GM23338 (cell line): ENCODE measurements at regions not wholly inside any gene's neighbourhood (a gene's known extent, or its start where the extent isn't known, plus 50 kb on each side); places are given as distances from the start of the nearest gene placed in this dataset.

Experiments used
- ATAC-seq: fragments of 200-7000 bp; cut with Tn5 transposase; 3 replicates; pipeline ENCODE4 v1.9.1; 2020
- DNase-seq: peaks from one replicate; pipeline ENCODE4 v3.0.0-alpha.2; 2015; ENCODE audit warnings: low spot score
- H2AFZ ChIP-seq: fragments of 200-600 bp; sonication (generic); 2 replicates; pipeline ENCODE4 v1.8.0; 2016; ENCODE audit warnings: antibody characterized with exemption, mild to moderate bottlenecking, moderate library complexity
- H3F3A ChIP-seq: fragments of 200-600 bp; sonication (generic); replicated peaks from 2 replicates; pipeline ENCODE4 v1.8.0; 2017; ENCODE audit warnings: antibody characterized with exemption, mixed run types, low read depth
- H3K27ac ChIP-seq: fragments of 200-600 bp; sonication (generic); 2 replicates; pipeline ENCODE4 v1.6.1; 2016; ENCODE audit warnings: low read depth
- H3K27me3 ChIP-seq: fragments of 200-600 bp; sonication (generic); 2 replicates; pipeline ENCODE4 v1.8.0; 2016; ENCODE audit warnings: mild to moderate bottlenecking, mixed run types, moderate library complexity; ENCODE audit not compliant: insufficient read depth
- H3K36me3 ChIP-seq: fragments of 200-600 bp; sonication (generic); 2 replicates; pipeline ENCODE4 v1.8.0; 2016; ENCODE audit warnings: mild to moderate bottlenecking; ENCODE audit not compliant: insufficient read depth
- H3K4me1 ChIP-seq: fragments of 200-600 bp; sonication (generic); 2 replicates; pipeline ENCODE4 v1.8.0; 2016; ENCODE audit warnings: mild to moderate bottlenecking, moderate library complexity; ENCODE audit not compliant: insufficient read depth
- H3K4me2 ChIP-seq: fragments of 200-600 bp; sonication (generic); 2 replicates; pipeline ENCODE4 v1.7.1; 2017; ENCODE audit warnings: mixed run types
- H3K4me3 ChIP-seq: fragments of 200-600 bp; sonication (generic); 2 replicates; pipeline ENCODE4 v1.6.1; 2016; ENCODE audit warnings: mixed run types
- H3K79me2 ChIP-seq: fragments of 200-600 bp; sonication (generic); replicated peaks from 2 replicates; pipeline ENCODE4 v1.8.0; 2017; ENCODE audit warnings: mild to moderate bottlenecking; ENCODE audit not compliant: insufficient read depth
- H3K9me2 ChIP-seq: fragments of 200-600 bp; sonication (generic); 2 replicates; pipeline ENCODE4 v1.8.0; 2017; ENCODE audit not compliant: insufficient read depth
- H4K20me1 ChIP-seq: fragments of 200-600 bp; sonication (generic); replicated peaks from 2 replicates; pipeline ENCODE4 v1.8.0; 2017; ENCODE audit warnings: mild to moderate bottlenecking; ENCODE audit not compliant: insufficient read depth
- H3K27ac Mint-ChIP-seq: 2 replicates; pipeline ENCODE4 v1.8.0; 2020; ENCODE audit warnings: inconsistent platforms, mild to moderate bottlenecking, moderate library complexity, mixed read lengths
- H3K27me3 Mint-ChIP-seq: 3 replicates; pipeline ENCODE4 v1.8.0; 2022; ENCODE audit warnings: low read depth, mild to moderate bottlenecking, moderate library complexity, mixed read lengths, inconsistent platforms; ENCODE audit not compliant: insufficient read depth, poor library complexity
- H3K36me3 Mint-ChIP-seq: 3 replicates; pipeline ENCODE4 v1.8.0; 2021; ENCODE audit warnings: low read depth, mild to moderate bottlenecking, inconsistent platforms, moderate library complexity, mixed read lengths
- H3K4me1 Mint-ChIP-seq: 3 replicates; pipeline ENCODE4 v1.8.0; 2020; ENCODE audit warnings: mild to moderate bottlenecking, inconsistent platforms, mixed read lengths
- H3K4me3 Mint-ChIP-seq: 3 replicates; pipeline ENCODE4 v1.8.0; 2021; ENCODE audit warnings: moderate library complexity, mild to moderate bottlenecking, inconsistent platforms, mixed read lengths
- H3K9me3 Mint-ChIP-seq: 3 replicates; pipeline ENCODE4 v1.8.0; 2020; ENCODE audit warnings: moderate library complexity, mild to moderate bottlenecking, inconsistent platforms, mixed read lengths
- EZH2 ChIP-seq: fragments of 200-600 bp; sonication (generic); IDR thresholded peaks from one replicate; pipeline ENCODE4 v1.8.0; 2017; ENCODE audit warnings: antibody characterized with exemption, mild to moderate bottlenecking, low read depth; ENCODE audit not compliant: unreplicated experiment
- EZH2phosphoT487 ChIP-seq: fragments of 200-600 bp; sonication (generic); IDR thresholded peaks from one replicate; pipeline ENCODE4 v1.8.1; 2018; ENCODE audit warnings: antibody characterized with exemption; ENCODE audit not compliant: unreplicated experiment
- JUNB ChIP-seq: IDR thresholded peaks from one replicate; pipeline ENCODE4 v1.6.1; 2016; ENCODE audit warnings: antibody characterized with exemption; ENCODE audit not compliant: unreplicated experiment
- NANOG ChIP-seq: IDR thresholded peaks from 2 replicates; pipeline ENCODE4 v1.6.1; 2016; ENCODE audit warnings: antibody characterized with exemption, borderline replicate concordance
- ZNF462 ChIP-seq: fragments of 250-450 bp; sonication (Bioruptor Pico); IDR thresholded peaks from 2 replicates; pipeline ENCODE4 v1.5.0; 2020; ENCODE audit warnings: mild to moderate bottlenecking, moderate library complexity

- TF ChIP-seq ZNF462 (no peak), EZH2 (no peak), EZH2phosphoT487 (no peak)
These were observed 347.0 kb downstream of the QKI start (continued) for GRCh38 chr6:163761481-163761880.

GRCh38 chr6:163760860-163761259 lies 346.3 kb downstream of the QKI start:
- Mint-ChIP-seq H3K27me3 (peaks cover 5% of the 10 kb centered on the region), H3K27ac (no peak overlapping the region), H3K36me3 (0 out of 3 replicates have a peak, but pooled peaks cover under 1% of the 10 kb centered on the region), H3K4me3 (no peak overlapping the region), H3K4me1 (peaks cover 23% of the 10 kb centered on the region), H3K9me3 (peaks cover under 1% of the 10 kb centered on the region; the same call in 1 of the 3 replicates)
- no peaks in the 10 kb centered on the region for H3K79me2 ChIP-seq
- H3K36me3 ChIP-seq, result no peaks in the 10 kb centered on the region
- H3K9me2 ChIP-seq, result peaks cover 17% of the 10 kb centered on the region
- DNase-seq (no peak), ATAC-seq (no peak)
- H3K4me1 ChIP-seq, result peaks cover 22% of the 10 kb centered on the region
- no peak for TF ChIP-seq JUNB
- H3K27me3 ChIP-seq, result no peaks in the 10 kb centered on the region
- no peak overlapping the region for H2AFZ ChIP-seq
- H3F3A ChIP-seq, result no peaks in the 10 kb centered on the region
- H3K4me3 ChIP-seq, result no peak overlapping the region
- no peak overlapping the region for H3K27ac ChIP-seq
- no peak overlapping the region for H3K4me2 ChIP-seq
- H4K20me1 ChIP-seq, result no peaks in the 10 kb centered on the region

GRCh38 chr6:163759542-163759941 lies 345.0 kb downstream of the QKI start:
- Histone ChIP-seq H4K20me1 (no peaks in the 10 kb centered on the region), H3K79me2 (no peaks in the 10 kb centered on the region), H3K4me1 (peaks cover 18% of the 10 kb centered on the region), H3F3A (no peaks in the 10 kb centered on the region), H3K9me2 (peaks cover 21% of the 10 kb centered on the region), H3K27ac (no peak overlapping the region), H3K4me3 (no peak overlapping the region), H3K27me3 (no peaks in the 10 kb centered on the region), H3K36me3 (no peaks in the 10 kb centered on the region), H2AFZ (no peak overlapping the region; the same call in 1 of the 2 replicates), H3K4me2 (no peak overlapping the region)
- DNase-seq (no peak), ATAC-seq (no peak)
- peaks cover 10% of the 10 kb centered on the region; the same call in 2 of the 3 replicates for H3K9me3 Mint-ChIP-seq
- H3K36me3 Mint-ChIP-seq, result peaks cover 3% of the 10 kb centered on the region; the same call in 2 of the 3 replicates
- H3K4me3 Mint-ChIP-seq, result no peak overlapping the region
- H3K4me1 Mint-ChIP-seq, result peaks cover 15% of the 10 kb centered on the region
- H3K27me3 Mint-ChIP-seq, result peaks cover 5% of the 10 kb centered on the region
- no peak overlapping the region for H3K27ac Mint-ChIP-seq
- TF ChIP-seq NANOG (no peak), JUNB (no peak)
